HCT116 (cell line): ENCODE measurements at regions not wholly inside any gene's neighbourhood (a gene's known extent, or its start where the extent isn't known, plus 50 kb on each side); places are given as distances from the start of the nearest gene placed in this dataset.

Experiments
- RAD21 ChIP-seq: IDR thresholded peaks from 2 replicates; pipeline ENCODE4 v1.6.1; 2012; ENCODE audit warnings: low read depth, mild to moderate bottlenecking
- YY1 ChIP-seq: IDR thresholded peaks from 2 replicates; pipeline ENCODE4 v1.6.1; 2011; ENCODE audit warnings: low read length, low read depth, moderate library complexity, mild to moderate bottlenecking; ENCODE audit not compliant: insufficient replicate concordance; ENCODE audit errors: extremely low read depth

DNA sequence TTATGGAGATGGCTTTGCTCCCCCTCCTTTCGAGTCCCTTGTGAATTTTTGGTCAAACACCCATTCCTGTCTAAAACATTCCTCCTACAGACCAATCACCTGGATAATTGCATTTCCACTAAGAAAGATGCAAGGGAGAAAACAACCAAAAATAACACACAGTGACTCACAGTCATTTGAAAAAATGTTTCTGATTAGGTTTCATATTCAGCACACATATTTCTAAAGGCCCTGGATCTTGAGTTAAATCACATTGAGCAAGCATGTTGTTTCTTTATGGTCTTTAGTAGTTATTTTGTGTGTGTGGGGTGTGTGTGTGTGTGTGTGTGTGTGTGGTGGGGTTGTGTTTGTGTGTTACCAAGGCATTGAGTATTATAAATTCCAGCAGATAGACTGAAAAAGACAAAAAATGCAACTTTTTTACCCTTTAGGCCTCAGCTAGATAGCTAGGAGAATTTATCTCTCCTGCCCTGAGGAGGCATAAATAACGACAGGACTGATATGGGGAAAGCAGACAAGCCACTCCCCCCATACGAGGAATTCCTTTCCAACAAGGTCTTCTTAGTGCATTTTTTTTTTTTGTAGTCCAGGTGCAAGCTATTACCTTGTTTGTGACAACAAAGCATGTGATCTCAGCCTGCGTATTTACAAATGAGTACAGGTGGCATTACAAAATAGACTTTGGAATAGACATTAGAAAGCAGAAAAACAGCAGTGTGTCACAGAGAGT, 265.4 kb upstream of the ADGRL3 start:
- no peak for TF ChIP-seq YY1
- no peak for TF ChIP-seq RAD21
